Gastroesophageal sphincter (tissue), 2 donors: ENCODE measurements at regions not wholly inside any gene's neighbourhood (a gene's known extent, or its start where the extent isn't known, plus 50 kb on each side); places are given as distances from the start of the nearest gene placed in this dataset.

ENCODE experiments used
- EP300 ChIP-seq: sonication (generic); formaldehyde crosslinking; IDR thresholded peaks from one replicate; pipeline ENCODE4 v1.6.1; 2017; ENCODE audit warnings: antibody characterized with exemption, mild to moderate bottlenecking
- POLR2AphosphoS5 ChIP-seq: sonication (generic); formaldehyde crosslinking; IDR thresholded peaks from one replicate; pipeline ENCODE4 v1.6.1; 2017; ENCODE audit warnings: antibody characterized with exemption

GRCh38 chr3:170680593-170680992, 94.7 kb upstream of the SLC7A14 start:
- TF ChIP-seq POLR2AphosphoS5 (no peak), EP300 (no peak)
